Neural cell (in vitro differentiated cells): ENCODE measurements at regions not wholly inside any gene's neighbourhood (a gene's known extent, or its start where the extent isn't known, plus 50 kb on each side); places are given as distances from the start of the nearest gene placed in this dataset.

Experiments
- H2AFZ ChIP-seq: fragments of 200-600, 300-800 bp; sonication (generic), shearing (Covaris generic); 2 replicates; pipeline ENCODE4 v1.6.0; 2014; ENCODE audit warnings: low read depth, mild to moderate bottlenecking, antibody characterized with exemption, low read length, moderate library complexity
- H3F3A ChIP-seq: fragments of 200-600 bp; shearing (Covaris generic); 2 replicates; pipeline ENCODE4 v1.6.1; 2016; ENCODE audit warnings: mild to moderate bottlenecking, moderate library complexity, mixed read lengths, antibody characterized with exemption, low read length; ENCODE audit not compliant: insufficient read depth, poor library complexity, severe bottlenecking
- H3K27ac ChIP-seq: fragments of 200-600, 300-800 bp; sonication (generic), shearing (Covaris generic); 2 replicates; pipeline ENCODE4 v1.5.1; 2014; ENCODE audit warnings: mild to moderate bottlenecking, low read length, moderate library complexity
- H3K27me3 ChIP-seq: fragments of 300-800, 200-600 bp; sonication (generic), shearing (Covaris generic); 2 replicates; pipeline ENCODE4 v1.6.0; 2014; ENCODE audit warnings: mild to moderate bottlenecking, low read depth, low read length, moderate library complexity; ENCODE audit not compliant: insufficient read depth
- H3K36me3 ChIP-seq: fragments of 300-800, 200-600 bp; sonication (generic), shearing (Covaris generic); 2 replicates; pipeline ENCODE4 v1.5.1; 2014; ENCODE audit warnings: mild to moderate bottlenecking, antibody characterized with exemption, low read length, moderate library complexity; ENCODE audit not compliant: insufficient read depth
- H3K4me2 ChIP-seq: fragments of 300-800, 200-600 bp; sonication (generic), shearing (Covaris generic); 2 replicates; pipeline ENCODE4 v1.6.0; 2014; ENCODE audit warnings: mild to moderate bottlenecking, low read length
- H3K4me3 ChIP-seq: fragments of 300-800, 200-600 bp; sonication (generic), shearing (Covaris generic); 2 replicates; pipeline ENCODE4 v1.5.1; 2014; ENCODE audit warnings: mild to moderate bottlenecking, low read length, moderate library complexity
- H3K79me2 ChIP-seq: fragments of 200-600 bp; shearing (Covaris generic); replicated peaks from 2 replicates; pipeline ENCODE4 v1.6.0; 2014; ENCODE audit warnings: mild to moderate bottlenecking, low read length, moderate library complexity; ENCODE audit not compliant: insufficient read depth
- H3K9ac ChIP-seq: fragments of 300-800, 200-600 bp; sonication (generic), shearing (Covaris generic); 2 replicates; pipeline ENCODE4 v1.6.1; 2016; ENCODE audit warnings: mild to moderate bottlenecking, low read length, mixed read lengths
- H3K9me2 ChIP-seq: fragments of 200-600 bp; shearing (Covaris generic); 2 replicates; pipeline ENCODE4 v1.6.1; 2016; ENCODE audit warnings: mild to moderate bottlenecking, low read length, mixed read lengths; ENCODE audit not compliant: insufficient read depth
- H3K9me3 ChIP-seq: fragments of 200-600, 300-800 bp; sonication (generic), shearing (Covaris generic); 2 replicates; pipeline ENCODE4 v1.6.1; 2016; ENCODE audit warnings: mild to moderate bottlenecking, mixed run types, low read length, moderate library complexity, mixed read lengths
- H4K20me1 ChIP-seq: fragments of 200-600 bp; shearing (Covaris generic); 2 replicates; pipeline ENCODE4 v1.6.1; 2016; ENCODE audit warnings: mild to moderate bottlenecking, mixed run types; ENCODE audit not compliant: insufficient read depth
- CTCF ChIP-seq: fragments of 450-650 bp; IDR thresholded peaks from 2 replicates; pipeline ENCODE4 v1.5.1; 2014; ENCODE audit warnings: antibody characterized with exemption, mild to moderate bottlenecking, moderate library complexity; ENCODE audit not compliant: poor library complexity, severe bottlenecking
- EP300 ChIP-seq: fragments of 450-650 bp; conservative IDR thresholded peaks from 2 replicates; pipeline ENCODE4 v1.6.1; 2014; ENCODE audit warnings: antibody characterized with exemption, mild to moderate bottlenecking, moderate library complexity; ENCODE audit not compliant: poor library complexity, severe bottlenecking
- EZH2 ChIP-seq: fragments of 200-600, 300-800 bp; shearing (Covaris generic), sonication (generic); IDR thresholded peaks from 2 replicates; pipeline ENCODE4 v1.6.1; 2014; ENCODE audit warnings: antibody characterized with exemption, low read length, borderline replicate concordance, mild to moderate bottlenecking; ENCODE audit not compliant: insufficient read depth, poor library complexity, severe bottlenecking
- MXI1 ChIP-seq: fragments of 450-650 bp; conservative IDR thresholded peaks from 2 replicates; pipeline ENCODE4 v1.6.1; 2014; ENCODE audit warnings: antibody characterized with exemption, mild to moderate bottlenecking; ENCODE audit not compliant: poor library complexity, severe bottlenecking
- POLR2AphosphoS5 ChIP-seq: IDR thresholded peaks from 2 replicates; pipeline ENCODE4 v1.6.1; 2012
- RAD21 ChIP-seq: fragments of 450-650 bp; conservative IDR thresholded peaks from 2 replicates; pipeline ENCODE4 v1.6.1; 2014; ENCODE audit warnings: antibody characterized with exemption, mild to moderate bottlenecking, moderate library complexity
- SMC3 ChIP-seq: fragments of 450-650 bp; conservative IDR thresholded peaks from 2 replicates; pipeline ENCODE4 v1.6.1; 2014; ENCODE audit warnings: antibody characterized with exemption, mild to moderate bottlenecking, moderate library complexity; ENCODE audit not compliant: poor library complexity
- TAF1 ChIP-seq: IDR thresholded peaks from 2 replicates; pipeline ENCODE4 v1.6.1; 2012; ENCODE audit warnings: low read depth
- TF ChIP-seq, protein P1 (sequence below): IDR thresholded peaks from 2 replicates; pipeline ENCODE4 v1.6.1; 2012; ENCODE audit warnings: borderline replicate concordance

DNA sequence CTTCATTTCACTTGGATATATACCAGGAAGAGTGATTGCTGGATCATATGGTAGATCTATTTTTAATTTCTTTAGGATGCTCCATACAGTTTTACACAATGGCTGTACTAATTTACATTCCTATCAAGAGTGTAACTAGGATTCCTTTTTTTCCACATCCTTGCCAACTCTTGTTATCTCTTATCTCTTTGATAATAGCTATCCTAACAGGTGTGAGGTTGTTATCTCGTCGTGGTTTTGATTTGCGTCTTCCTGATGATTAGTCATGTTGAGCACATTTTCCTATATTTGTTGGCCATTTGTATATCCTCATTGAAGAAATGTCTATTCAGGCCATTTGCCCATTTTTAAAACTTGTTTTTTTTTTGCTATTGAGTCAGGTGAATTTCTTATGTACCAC, 552.4 kb downstream of the RFPL4B start:
- Histone ChIP-seq H3K9me3 (peaks cover 5% of the 10 kb centered on the region), H2AFZ (no peak overlapping the region), H3F3A (no peaks in the 10 kb centered on the region), H3K4me2 (no peak overlapping the region), H4K20me1 (no peaks in the 10 kb centered on the region), H3K9ac (no peak overlapping the region), H3K27me3 (no peaks in the 10 kb centered on the region), H3K79me2 (no peaks in the 10 kb centered on the region), H3K27ac (no peak overlapping the region), H3K36me3 (no peaks in the 10 kb centered on the region), H3K4me3 (no peak overlapping the region), H3K9me2 (no peaks in the 10 kb centered on the region)
- TF ChIP-seq RAD21 = no peak
- TF ChIP-seq CTCF = no peak
- TF ChIP-seq EZH2 = no peak
- TF ChIP-seq SMC3 = no peak
- no peak for TF ChIP-seq POLR2AphosphoS5
- TF ChIP-seq, protein P1, sequence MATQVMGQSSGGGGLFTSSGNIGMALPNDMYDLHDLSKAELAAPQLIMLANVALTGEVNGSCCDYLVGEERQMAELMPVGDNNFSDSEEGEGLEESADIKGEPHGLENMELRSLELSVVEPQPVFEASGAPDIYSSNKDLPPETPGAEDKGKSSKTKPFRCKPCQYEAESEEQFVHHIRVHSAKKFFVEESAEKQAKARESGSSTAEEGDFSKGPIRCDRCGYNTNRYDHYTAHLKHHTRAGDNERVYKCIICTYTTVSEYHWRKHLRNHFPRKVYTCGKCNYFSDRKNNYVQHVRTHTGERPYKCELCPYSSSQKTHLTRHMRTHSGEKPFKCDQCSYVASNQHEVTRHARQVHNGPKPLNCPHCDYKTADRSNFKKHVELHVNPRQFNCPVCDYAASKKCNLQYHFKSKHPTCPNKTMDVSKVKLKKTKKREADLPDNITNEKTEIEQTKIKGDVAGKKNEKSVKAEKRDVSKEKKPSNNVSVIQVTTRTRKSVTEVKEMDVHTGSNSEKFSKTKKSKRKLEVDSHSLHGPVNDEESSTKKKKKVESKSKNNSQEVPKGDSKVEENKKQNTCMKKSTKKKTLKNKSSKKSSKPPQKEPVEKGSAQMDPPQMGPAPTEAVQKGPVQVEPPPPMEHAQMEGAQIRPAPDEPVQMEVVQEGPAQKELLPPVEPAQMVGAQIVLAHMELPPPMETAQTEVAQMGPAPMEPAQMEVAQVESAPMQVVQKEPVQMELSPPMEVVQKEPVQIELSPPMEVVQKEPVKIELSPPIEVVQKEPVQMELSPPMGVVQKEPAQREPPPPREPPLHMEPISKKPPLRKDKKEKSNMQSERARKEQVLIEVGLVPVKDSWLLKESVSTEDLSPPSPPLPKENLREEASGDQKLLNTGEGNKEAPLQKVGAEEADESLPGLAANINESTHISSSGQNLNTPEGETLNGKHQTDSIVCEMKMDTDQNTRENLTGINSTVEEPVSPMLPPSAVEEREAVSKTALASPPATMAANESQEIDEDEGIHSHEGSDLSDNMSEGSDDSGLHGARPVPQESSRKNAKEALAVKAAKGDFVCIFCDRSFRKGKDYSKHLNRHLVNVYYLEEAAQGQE = no peak
- TF ChIP-seq EP300 = no peak
- TF ChIP-seq TAF1 = no peak
- TF ChIP-seq MXI1 = no peak

GRCh38 chr6:112903361-112903760, 556.2 kb downstream of the RFPL4B start:
- no peak overlapping the region for H3K4me2 ChIP-seq
- no peaks in the 10 kb centered on the region for H3F3A ChIP-seq
- H3K9ac ChIP-seq = no peak overlapping the region
- no peaks in the 10 kb centered on the region for H3K9me2 ChIP-seq
- no peaks in the 10 kb centered on the region for H3K27me3 ChIP-seq
- H3K79me2 ChIP-seq = no peaks in the 10 kb centered on the region
- H3K36me3 ChIP-seq = no peaks in the 10 kb centered on the region
- no peak overlapping the region for H3K27ac ChIP-seq
- H3K4me3 ChIP-seq = no peak overlapping the region
- H2AFZ ChIP-seq = no peak overlapping the region
- TF ChIP-seq RAD21 (no peak), MXI1 (no peak), EZH2 (no peak), CTCF (no peak), POLR2AphosphoS5 (no peak), EP300 (no peak), TAF1 (no peak), SMC3 (no peak)
- TF ChIP-seq, protein P1 = no peak
- H4K20me1 ChIP-seq = no peaks in the 10 kb centered on the region
- peaks cover 5% of the 10 kb centered on the region for H3K9me3 ChIP-seq
